Endothelial cell (in vitro differentiated cells): ENCODE measurements at regions not wholly inside any gene's neighbourhood (a gene's known extent, or its start where the extent isn't known, plus 50 kb on each side); places are given as distances from the start of the nearest gene placed in this dataset.

Experiments used
- DNase-seq: peaks from one replicate; pipeline ENCODE4 v3.0.0; 2021; ENCODE audit warnings: low spot score
- H3K27ac Mint-ChIP-seq: one replicate; pipeline ENCODE4 v1.8.0; 2021; ENCODE audit warnings: mixed read lengths, inconsistent platforms; ENCODE audit not compliant: unreplicated experiment
- H3K27me3 Mint-ChIP-seq: one replicate; pipeline ENCODE4 v1.8.0; 2021; ENCODE audit warnings: mild to moderate bottlenecking, moderate library complexity, mixed read lengths, inconsistent platforms; ENCODE audit not compliant: unreplicated experiment
- H3K36me3 Mint-ChIP-seq: one replicate; pipeline ENCODE4 v1.8.0; 2021; ENCODE audit warnings: mild to moderate bottlenecking, low read depth, mixed read lengths, inconsistent platforms; ENCODE audit not compliant: unreplicated experiment
- H3K4me1 Mint-ChIP-seq: one replicate; pipeline ENCODE4 v1.8.0; 2021; ENCODE audit warnings: mild to moderate bottlenecking, mixed read lengths, inconsistent platforms; ENCODE audit not compliant: unreplicated experiment
- H3K4me3 Mint-ChIP-seq: one replicate; pipeline ENCODE4 v1.8.0; 2021; ENCODE audit warnings: mild to moderate bottlenecking, mixed read lengths, inconsistent platforms; ENCODE audit not compliant: unreplicated experiment
- H3K9me3 Mint-ChIP-seq: one replicate; pipeline ENCODE4 v1.8.0; 2021; ENCODE audit warnings: mixed read lengths, inconsistent platforms; ENCODE audit not compliant: unreplicated experiment
- TF ChIP-seq, protein P1 (sequence below): fragments of 200-600 bp; sonication (generic); IDR thresholded peaks from one replicate; pipeline ENCODE4 v1.5.0; 2021; ENCODE audit warnings: antibody characterized with exemption; ENCODE audit not compliant: unreplicated experiment

DNA sequence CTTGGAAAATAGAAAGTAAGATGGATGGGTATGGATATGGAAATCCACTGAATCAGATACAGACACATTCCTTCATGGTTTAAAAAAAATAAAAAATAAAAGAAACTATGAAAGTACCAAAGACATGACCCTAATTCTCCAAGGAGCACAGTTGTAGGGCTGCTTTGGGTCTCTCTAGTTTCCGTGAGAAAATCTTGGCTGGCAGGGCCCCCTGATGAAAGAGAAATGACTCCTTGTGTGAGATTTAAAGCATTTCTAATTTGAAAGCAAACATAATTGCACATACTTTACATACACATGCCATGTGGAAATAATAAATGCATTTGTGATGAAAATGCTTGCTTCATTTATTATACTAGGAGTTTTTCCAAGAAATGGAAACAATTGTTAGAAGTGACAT lies 593.9 kb upstream of the BTBD3 start:
- no peaks in the 10 kb centered on the region for H3K27me3 Mint-ChIP-seq

DNA sequence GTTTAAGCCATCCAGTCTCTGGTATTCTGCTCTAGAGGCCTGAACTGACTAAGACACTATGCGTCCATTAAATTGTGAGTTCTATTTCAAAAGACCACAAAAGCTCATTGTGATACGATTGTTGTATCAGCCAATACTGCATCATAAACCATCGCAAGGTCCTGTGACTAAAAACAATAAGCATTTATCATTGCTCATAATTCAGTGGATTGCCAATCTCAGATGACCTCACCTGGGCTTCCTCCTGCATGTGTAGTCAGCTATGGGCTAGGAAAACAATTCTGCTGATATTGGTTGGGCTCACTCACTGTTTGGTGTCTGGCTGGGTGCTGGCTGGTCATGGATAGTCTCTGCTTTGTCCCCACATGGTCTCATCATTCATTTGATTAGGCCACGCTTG lies 592.7 kb upstream of the BTBD3 start:
- Mint-ChIP-seq H3K9me3 (no peaks in the 10 kb centered on the region), H3K27me3 (no peaks in the 10 kb centered on the region), H3K4me1 (no peaks in the 10 kb centered on the region), H3K27ac (no peak overlapping the region), H3K36me3 (no peaks in the 10 kb centered on the region), H3K4me3 (no peak overlapping the region)
- TF ChIP-seq, protein P1, sequence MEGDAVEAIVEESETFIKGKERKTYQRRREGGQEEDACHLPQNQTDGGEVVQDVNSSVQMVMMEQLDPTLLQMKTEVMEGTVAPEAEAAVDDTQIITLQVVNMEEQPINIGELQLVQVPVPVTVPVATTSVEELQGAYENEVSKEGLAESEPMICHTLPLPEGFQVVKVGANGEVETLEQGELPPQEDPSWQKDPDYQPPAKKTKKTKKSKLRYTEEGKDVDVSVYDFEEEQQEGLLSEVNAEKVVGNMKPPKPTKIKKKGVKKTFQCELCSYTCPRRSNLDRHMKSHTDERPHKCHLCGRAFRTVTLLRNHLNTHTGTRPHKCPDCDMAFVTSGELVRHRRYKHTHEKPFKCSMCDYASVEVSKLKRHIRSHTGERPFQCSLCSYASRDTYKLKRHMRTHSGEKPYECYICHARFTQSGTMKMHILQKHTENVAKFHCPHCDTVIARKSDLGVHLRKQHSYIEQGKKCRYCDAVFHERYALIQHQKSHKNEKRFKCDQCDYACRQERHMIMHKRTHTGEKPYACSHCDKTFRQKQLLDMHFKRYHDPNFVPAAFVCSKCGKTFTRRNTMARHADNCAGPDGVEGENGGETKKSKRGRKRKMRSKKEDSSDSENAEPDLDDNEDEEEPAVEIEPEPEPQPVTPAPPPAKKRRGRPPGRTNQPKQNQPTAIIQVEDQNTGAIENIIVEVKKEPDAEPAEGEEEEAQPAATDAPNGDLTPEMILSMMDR = no peak
- DNase-seq = no peak

More for the DNA sequence above, 593.9 kb upstream of the BTBD3 start:
- TF ChIP-seq, protein P1 = no peak
- no peak for DNase-seq
- H3K9me3 Mint-ChIP-seq = no peaks in the 10 kb centered on the region
- H3K36me3 Mint-ChIP-seq = no peaks in the 10 kb centered on the region
- H3K4me1 Mint-ChIP-seq = no peaks in the 10 kb centered on the region
- H3K27ac Mint-ChIP-seq = no peak overlapping the region
- no peak overlapping the region for H3K4me3 Mint-ChIP-seq

DNA sequence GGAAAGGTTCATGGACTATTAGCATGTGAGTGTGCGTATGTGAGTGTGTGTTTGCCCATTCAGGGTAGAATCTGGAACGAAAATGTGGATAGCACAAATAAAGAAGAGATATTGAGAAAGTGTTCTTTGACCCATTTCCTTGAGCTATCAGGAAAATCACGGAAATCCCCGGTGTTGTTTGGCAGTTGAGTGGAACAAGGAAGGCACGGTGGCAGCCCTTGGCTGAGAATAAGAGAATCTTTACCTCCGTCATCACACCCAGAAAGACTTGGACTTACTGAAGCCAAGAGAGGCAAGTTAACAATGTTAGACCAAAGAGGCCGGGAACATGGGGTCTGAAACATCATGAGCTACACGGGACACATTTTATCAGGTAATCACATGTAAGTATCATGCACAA lies 588.9 kb upstream of the BTBD3 start:
- no peaks in the 10 kb centered on the region for H3K36me3 Mint-ChIP-seq
- H3K9me3 Mint-ChIP-seq = no peaks in the 10 kb centered on the region
- H3K27me3 Mint-ChIP-seq = no peaks in the 10 kb centered on the region
- H3K4me1 Mint-ChIP-seq = no peaks in the 10 kb centered on the region
- no peak overlapping the region for H3K4me3 Mint-ChIP-seq
- DNase-seq = no peak
- TF ChIP-seq, protein P1 = no peak
- no peak overlapping the region for H3K27ac Mint-ChIP-seq

DNA sequence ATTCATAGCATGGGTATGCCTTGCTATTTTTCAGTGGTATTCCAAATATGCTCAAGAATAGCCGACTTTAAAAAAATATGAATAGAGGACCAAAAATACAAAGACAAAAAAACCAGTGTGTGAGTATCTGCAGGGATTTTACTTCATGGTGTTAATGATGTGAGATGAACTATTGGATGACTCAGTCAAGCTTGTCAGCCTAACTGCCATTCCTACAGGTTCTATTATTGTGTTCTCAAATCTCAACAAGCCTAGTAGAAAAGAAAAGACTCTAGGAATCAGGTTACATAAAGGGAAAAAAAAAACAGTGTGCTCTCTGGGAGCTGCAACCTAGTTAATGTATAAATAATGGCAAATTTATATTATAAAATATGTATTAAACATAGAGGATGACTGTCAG lies 588.4 kb upstream of the BTBD3 start:
- no peaks in the 10 kb centered on the region for H3K36me3 Mint-ChIP-seq
- H3K4me3 Mint-ChIP-seq = no peak overlapping the region
- H3K27ac Mint-ChIP-seq = no peak overlapping the region
- no peaks in the 10 kb centered on the region for H3K9me3 Mint-ChIP-seq
- no peak for DNase-seq
- H3K4me1 Mint-ChIP-seq = no peaks in the 10 kb centered on the region
- no peaks in the 10 kb centered on the region for H3K27me3 Mint-ChIP-seq
- TF ChIP-seq, protein P1 = no peak

DNA sequence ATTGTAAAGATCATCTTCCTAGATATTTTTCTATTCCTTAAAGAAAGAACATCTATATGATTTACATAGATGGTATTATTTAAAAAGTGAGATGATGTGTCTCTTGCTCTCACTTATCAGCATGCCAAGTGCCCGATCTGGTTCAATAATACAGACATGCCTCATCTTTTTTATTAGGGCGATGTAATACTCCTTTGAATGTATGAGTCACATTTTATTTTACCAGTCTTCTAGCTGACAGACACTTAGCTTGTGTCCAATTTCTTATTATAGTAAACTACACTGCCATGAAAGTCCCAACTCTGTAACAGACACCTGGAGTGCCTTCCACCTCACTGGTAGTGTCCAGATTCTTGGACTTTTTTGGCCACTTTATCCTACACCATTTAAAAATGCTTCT lies 586.6 kb upstream of the BTBD3 start:
- no peak overlapping the region for H3K4me3 Mint-ChIP-seq
- TF ChIP-seq, protein P1 = no peak
- H3K27ac Mint-ChIP-seq = no peak overlapping the region
- no peaks in the 10 kb centered on the region for H3K9me3 Mint-ChIP-seq
- H3K36me3 Mint-ChIP-seq = no peaks in the 10 kb centered on the region
- no peaks in the 10 kb centered on the region for H3K27me3 Mint-ChIP-seq
- DNase-seq = no peak
- no peaks in the 10 kb centered on the region for H3K4me1 Mint-ChIP-seq
